IMR-90 (cell line): ENCODE measurements at regions not wholly inside any gene's neighbourhood (a gene's known extent, or its start where the extent isn't known, plus 50 kb on each side); places are given as distances from the start of the nearest gene placed in this dataset.

Source experiments
- BHLHE40 ChIP-seq: fragments of 150-350 bp; IDR thresholded peaks from 2 replicates; pipeline ENCODE4 v1.6.1; 2016; ENCODE audit warnings: mild to moderate bottlenecking, low read depth, low read length
- CTCF ChIP-seq: conservative IDR thresholded peaks from 2 replicates; pipeline ENCODE4 v1.5.1; 2012; ENCODE audit warnings: mild to moderate bottlenecking, low read depth, low read length, improper control_type of control experiment
- FOS ChIP-seq: fragments of 150-350 bp; IDR thresholded peaks from 2 replicates; pipeline ENCODE4 v1.6.1; 2016; ENCODE audit warnings: low read depth, low read length
- MAZ ChIP-seq: IDR thresholded peaks from 2 replicates; pipeline ENCODE4 v1.6.1; 2012; ENCODE audit warnings: low read depth, mild to moderate bottlenecking, low read length, improper control_type of control experiment, moderate library complexity, borderline replicate concordance
- NFE2L2 ChIP-seq: fragments of 150-350 bp; IDR thresholded peaks from 2 replicates; pipeline ENCODE4 v1.6.1; 2016; ENCODE audit warnings: low read depth, mild to moderate bottlenecking, low read length
- POLR2A ChIP-seq: IDR thresholded peaks from 2 replicates; pipeline ENCODE4 v1.6.1; 2012; ENCODE audit warnings: mild to moderate bottlenecking, low read depth, low read length
- RAD21 ChIP-seq: IDR thresholded peaks from 2 replicates; pipeline ENCODE4 v1.6.1; 2012; ENCODE audit warnings: low read length, improper control_type of control experiment
- RFX5 ChIP-seq: IDR thresholded peaks from 2 replicates; pipeline ENCODE4 v1.8.0; 2012; ENCODE audit warnings: low read depth, mild to moderate bottlenecking, low read length, moderate library complexity
- USF2 ChIP-seq: fragments of 150-350 bp; IDR thresholded peaks from 2 replicates; pipeline ENCODE4 v1.6.1; 2017; ENCODE audit warnings: mild to moderate bottlenecking, antibody characterized with exemption, low read length, low read depth

- TF ChIP-seq POLR2A (no peak), CTCF (no peak), USF2 (no peak), BHLHE40 (no peak), RAD21 (no peak), RFX5 (no peak), NFE2L2 (no peak), FOS (no peak), MAZ (no peak)
These were observed 57.6 kb upstream of the IRX5 start for GRCh38 chr16:54873071-54873470.
